Pons (tissue), 1 donor: ENCODE measurements at regions not wholly inside any gene's neighbourhood (a gene's known extent, or its start where the extent isn't known, plus 50 kb on each side); places are given as distances from the start of the nearest gene placed in this dataset.

Source experiments
- DNase-seq: peaks from one replicate; pipeline ENCODE4 v3.0.0-alpha.2; 2016; ENCODE audit warnings: low spot score

DNA sequence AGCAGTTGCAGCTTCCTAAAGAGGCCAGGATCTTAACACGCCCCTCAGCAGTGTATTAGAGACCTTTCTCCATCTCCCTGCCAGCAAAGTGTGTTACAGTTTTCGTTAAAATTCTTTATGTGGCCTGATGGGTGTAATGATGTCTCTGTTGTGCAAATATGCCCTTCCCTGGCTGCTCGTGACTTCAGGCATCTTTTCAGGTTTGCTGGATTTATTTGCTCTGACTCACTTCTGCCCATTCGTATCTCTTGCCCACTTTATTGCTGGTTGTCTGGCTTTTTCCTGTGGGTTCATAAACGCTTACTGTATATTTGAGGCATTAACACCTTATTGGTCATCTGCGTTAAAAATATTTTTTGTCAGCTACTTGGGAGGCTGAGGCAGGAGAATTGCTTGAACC is 134.5 kb downstream of the ASB1 start:
- no peak for DNase-seq

DNA sequence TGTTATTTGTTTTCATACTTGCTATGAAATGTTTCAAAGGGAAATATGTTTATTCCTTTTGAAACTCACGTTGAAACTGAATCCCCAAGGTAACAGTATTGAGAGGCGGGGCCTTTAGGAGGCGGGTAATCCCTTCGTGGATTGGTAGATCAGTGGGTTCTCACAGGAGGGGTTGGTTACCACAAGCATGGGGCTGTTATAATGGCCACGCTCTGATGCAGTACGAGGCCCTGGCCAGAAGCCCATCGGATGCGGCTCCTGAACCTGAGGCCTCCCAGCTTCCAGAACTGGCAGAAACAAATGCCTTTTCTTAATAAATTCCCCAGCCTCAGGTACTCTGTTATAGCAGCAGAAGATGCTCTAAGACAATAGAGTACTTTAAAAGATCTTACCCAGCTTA is 135.7 kb downstream of the ASB1 start:
- no peak for DNase-seq

GRCh38 chr2:238563551-238563950 is 136.8 kb downstream of the ASB1 start:
- no peak for DNase-seq

- no peak for DNase-seq
Measured at GRCh38 chr2:238564286-238564920, 137.7 kb downstream of the ASB1 start.

GRCh38 chr2:238565031-238565430 is 138.3 kb downstream of the ASB1 start:
- DNase-seq = no peak

DNA sequence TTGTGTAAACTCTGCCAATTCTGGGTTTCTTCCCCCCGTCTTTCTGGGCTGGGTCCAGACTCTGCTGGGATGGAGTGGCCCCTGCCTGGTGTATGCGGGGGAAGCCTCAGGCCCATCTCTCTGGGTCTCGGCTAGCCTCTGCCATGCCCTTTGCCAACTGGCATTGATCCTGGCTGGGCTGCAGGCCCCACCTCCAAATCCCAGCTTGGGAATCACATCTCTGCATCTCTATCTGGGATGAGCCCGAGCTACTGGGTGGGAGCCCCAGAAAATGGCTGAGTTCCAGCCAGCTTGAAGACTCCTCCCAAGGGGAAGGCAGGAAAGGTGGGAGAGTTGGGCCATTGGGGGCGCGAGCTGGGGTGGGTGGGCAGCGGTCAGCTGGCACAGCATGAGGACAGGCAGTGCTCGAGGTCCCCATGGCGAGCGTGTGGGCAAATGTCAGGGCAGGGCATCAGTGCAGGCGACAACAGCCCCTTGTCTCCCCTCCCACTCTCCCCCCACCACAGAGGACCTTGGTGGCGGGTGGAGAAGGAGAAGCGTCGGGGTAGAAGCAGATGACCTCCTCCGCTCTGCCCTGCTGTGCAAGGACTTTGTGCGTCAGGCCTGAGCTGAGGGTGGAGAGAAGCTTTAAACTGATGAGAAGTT is 139.4 kb downstream of the ASB1 start:
- no peak for DNase-seq

DNA sequence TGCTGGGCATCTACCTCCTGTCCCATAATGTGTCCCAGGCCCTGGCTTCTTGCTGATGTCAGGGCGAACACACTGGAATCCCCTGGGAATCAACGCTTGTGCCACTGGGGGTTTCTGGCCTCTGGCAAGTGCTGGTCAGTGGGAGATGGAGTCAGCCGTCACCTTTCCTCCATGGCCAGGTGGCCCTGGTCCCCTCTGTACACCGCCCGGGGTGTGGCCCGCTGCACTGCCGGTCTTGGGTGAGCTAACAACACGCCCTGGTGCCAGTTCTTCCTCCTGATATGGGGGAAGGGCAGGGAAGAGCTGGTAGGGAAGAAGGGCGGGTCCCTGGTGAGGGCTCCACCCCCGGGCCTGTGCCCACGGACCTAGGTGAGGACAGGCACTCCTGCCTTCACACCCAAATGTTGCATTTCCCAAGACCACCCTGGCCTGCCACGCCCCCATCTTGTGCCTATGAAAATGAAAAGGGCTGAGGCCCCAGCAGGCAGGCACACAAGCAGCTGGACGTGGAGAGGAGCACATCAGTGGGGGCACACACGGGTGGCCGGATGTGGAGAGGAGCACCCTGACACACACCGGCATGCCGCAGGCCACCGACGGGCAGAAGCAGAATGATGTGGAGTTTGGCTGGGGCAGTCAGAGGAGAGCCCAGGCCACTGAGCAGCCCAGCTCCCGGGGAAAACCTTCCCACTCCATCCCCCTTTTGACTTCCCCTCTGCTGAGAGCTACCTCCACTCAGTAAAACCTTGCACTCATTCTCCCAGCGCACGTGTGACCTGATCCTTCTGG is 140.5 kb downstream of the ASB1 start:
- no peak for DNase-seq

DNA sequence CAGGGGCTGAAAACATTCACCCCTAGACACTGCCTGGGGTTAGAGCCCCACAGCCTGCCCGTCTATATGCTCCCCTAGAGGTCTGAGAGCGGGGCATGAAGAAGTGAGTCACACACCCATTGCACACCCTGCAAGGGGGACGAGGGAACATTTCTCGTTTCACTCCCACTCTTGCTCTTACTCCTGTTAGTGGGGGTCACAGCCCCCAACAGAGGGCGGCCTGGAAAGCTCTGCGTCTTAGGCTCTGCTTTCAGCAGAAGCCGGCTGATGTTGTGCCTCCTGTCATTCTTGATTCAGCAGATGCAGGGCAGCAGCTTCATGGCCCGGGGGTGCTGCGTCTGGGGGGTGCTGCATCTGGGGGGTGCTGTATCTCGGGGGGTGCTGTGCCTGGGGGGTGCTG is 141.3 kb downstream of the ASB1 start:
- DNase-seq = no peak

DNA sequence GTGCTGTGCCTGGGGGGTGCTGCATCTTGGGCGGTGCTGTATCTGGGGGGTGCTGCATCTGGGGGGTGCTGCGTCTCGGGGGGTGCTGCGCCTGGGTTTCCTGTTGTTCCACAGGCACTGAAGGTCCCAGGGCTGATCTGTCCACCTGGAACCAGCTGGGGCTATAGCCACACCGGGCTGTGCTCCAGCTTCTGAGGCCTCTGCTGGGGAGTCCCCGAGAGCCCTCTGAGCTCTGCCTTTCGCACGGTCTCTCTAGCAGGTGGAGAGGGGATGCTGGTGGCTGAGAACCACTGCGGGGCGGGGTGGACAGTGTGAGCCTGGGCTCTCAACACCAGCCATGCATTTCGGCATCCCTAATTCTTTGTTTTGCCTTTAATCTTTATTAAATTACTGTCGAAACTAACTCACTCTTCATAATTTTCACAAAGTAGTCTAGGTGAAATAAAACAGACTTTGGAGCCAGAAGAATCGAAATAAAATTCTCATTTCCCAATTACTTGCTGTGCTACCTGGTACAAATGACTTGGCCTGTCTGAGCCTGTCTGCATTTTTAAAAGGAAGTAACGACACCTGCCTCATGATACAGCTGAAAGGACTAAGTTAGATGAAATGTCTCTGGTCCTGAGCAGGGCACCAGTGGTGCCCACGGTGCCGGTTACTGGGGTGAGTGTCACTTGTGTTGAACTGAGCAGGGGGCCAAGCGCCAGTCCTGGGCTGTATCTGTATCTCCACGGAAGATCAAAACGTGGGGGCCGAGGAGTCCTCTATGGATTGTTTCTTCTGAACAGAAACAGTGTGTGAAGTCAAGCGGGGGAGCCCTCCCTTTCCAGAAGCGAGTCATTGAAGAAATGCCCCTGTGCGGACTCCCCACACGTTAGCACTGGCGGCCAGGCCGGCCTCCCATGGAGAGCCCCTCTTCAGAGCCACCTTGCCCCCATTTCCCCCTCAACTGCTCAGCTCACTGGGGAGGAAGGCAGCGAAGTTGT is 142.0 kb downstream of the ASB1 start:
- DNase-seq = no peak

DNA sequence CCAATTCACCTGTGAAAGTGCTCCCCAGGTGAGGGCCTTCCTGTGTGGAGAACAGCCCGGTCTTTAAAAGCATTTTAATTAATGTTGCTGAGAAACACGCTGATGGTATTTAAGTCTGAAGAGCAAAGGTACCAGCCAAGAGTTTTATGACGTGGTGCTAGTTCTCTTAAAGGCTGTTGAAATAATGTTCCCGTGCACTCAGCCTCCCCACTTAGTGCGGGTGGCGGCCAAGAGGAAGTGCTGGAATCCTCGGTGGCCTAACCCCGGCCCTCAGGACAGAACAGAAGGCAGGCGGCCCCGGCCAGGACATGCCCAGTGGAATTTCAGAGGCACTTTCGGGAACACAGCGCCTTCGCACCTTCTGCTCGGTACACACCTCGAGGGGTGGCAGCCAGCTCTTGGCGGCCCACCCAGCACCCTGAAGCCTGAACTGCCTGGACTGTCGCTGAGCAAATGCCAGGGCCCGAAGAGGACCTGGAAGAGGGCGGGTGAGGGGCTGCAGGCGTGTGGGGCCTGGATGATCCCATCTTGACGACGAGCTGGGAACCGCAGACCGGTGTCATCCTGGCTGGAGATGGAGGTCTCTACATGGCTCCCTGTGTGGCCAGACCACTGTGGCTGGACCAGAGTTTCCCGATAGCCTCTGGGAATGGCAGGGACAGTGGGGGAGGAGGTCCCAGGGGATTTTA is 142.9 kb downstream of the ASB1 start:
- DNase-seq = no peak

- no peak for DNase-seq
Measured at GRCh38 chr2:238570391-238570790, 143.7 kb downstream of the ASB1 start.

- DNase-seq = no peak
Measured at GRCh38 chr2:238570926-238571325, 144.2 kb downstream of the ASB1 start.

DNA sequence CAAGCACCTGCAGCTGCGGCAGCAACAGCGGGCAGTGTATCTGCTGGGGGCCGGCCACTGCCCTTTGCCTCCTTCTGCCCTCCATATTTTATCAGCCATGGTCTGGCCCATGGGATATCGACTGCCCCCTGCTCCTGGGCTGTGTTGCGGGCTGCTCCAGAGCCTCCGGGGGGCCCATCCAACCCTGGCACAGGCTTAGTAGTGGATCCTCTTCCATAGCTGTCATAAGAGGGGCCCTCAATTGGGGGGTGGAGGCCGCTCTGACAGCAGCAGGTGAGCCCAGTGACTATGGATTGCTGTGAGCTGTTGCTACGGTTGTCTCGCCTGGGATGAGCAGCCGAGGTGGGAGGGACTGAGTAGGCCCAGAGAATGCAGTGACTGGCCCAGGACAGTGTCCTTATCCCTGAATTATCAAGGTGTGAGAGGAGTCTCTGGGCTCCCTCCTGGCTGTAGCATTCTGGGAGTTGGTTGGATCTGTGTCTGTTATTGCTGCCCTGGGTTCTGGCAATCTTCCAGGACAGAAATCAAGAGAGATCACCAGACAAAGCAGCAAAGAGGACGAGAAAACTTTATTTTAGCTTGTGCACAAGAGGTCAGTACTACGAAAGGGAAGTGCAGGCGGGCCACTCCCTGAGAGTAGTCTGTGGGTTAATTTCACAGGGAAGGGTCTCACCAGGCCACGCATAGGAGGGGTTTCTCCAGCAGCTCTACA is 145.1 kb downstream of the ASB1 start:
- DNase-seq = no peak

DNA sequence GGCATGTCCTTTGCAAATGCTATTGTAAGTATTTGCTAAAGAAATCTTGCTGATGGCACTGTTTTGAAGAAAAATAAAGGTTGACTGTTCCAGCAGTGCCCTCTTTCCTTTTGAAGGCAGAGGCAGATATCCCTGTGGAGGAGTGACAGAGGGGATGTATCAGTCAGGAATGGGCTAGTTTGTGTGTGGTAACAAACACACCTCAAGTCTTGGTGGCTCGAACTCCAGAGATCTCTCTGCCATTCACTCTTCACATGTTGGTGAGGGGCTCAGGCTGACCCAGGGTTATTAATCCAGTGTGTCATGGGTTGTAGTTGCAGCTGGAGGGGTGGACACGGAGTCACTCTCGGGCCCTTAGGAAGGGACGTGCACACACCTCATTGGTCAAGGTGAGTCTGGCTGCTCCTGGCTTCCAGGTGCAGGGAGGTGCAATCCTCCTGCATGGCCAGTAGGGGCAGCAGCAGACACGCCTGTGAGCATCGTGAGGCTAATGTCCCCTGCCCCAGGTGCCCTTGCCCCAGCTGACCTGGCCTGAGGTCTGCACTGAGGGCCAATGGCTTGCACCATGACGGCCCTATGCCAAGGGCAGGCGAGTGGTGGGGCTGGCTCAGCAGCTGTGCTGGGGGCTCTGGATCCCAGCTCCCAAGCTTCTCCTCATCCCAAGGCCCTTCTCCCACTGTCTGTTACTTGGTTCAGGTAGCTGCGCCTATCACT is 146.5 kb downstream of the ASB1 start:
- no peak for DNase-seq

GRCh38 chr2:238573916-238574315 is 147.2 kb downstream of the ASB1 start:
- no peak for DNase-seq

DNA sequence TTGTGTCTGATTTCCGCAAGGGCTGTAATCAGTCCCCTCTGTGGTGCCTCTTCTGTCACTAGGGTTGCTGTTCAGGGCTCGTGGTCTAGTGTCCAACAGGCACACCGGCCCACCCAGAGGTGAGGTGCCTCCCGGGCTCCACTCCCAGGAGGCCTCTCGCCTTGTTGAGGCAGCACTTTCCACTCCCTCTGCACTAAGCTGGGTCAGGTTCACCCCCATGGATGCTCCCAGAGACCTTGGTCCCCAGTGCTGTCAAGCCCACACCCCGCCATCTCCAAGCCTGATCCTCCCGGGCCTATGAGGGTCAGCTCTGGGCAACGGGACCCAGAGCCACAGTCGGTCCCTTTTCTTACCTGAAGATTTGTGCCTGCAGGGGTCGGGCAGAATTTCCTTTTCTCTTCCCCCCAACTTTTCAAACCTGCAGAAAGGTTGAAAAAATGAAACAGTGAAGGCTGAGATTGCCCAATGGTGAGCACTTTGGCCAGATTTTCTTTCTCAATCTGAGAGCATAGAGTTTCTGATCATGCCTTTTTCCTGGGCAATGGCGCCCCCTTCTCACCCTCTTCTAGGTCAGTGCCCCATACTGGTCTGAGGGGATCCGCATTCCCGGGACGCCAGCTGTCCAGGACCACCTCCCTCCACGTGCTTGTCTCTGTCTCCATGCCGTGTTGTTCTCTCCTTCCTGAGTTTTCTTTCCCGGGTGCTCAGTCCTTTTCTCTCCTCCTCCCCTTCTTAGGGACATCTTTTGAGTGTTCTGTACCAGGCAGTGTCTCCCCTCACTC is 148.0 kb downstream of the ASB1 start:
- DNase-seq = no peak

GRCh38 chr2:238576674-238577073 is 149.9 kb downstream of the ASB1 start:
- no peak for DNase-seq

- DNase-seq = no peak
Measured at GRCh38 chr2:238578256-238578655, 151.5 kb downstream of the ASB1 start.

DNA sequence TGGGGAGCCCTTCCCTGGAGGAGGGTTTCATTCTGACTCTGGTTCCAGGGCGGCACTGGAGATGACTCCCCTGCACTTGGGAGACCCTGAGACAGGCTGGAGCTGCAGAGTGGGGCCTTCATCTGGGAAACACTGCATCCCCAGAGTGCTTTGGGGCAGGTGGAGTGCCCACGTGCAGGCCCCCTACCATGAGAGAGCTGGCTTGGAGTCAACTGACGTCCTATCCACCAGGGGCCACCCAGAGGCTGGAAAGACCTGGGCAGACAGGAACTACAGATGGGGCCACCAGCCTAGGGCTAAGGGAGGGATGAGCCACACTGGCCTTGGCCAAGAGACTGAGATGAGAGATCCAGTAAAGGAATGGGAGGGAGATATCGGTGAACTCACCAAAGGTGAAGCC is 153.8 kb downstream of the ASB1 start:
- DNase-seq = no peak
